IMR-90 (cell line): ENCODE measurements at regions not wholly inside any gene's neighbourhood (a gene's known extent, or its start where the extent isn't known, plus 50 kb on each side); places are given as distances from the start of the nearest gene placed in this dataset.

Source experiments
- BHLHE40 ChIP-seq: fragments of 150-350 bp; IDR thresholded peaks from 2 replicates; pipeline ENCODE4 v1.6.1; 2016; ENCODE audit warnings: mild to moderate bottlenecking, low read depth, low read length
- CEBPB ChIP-seq: IDR thresholded peaks from 2 replicates; pipeline ENCODE4 v1.6.1; 2012; ENCODE audit warnings: low read depth, low read length, improper control_type of control experiment
- CHD1 ChIP-seq: IDR thresholded peaks from 2 replicates; pipeline ENCODE4 v1.6.1; 2012; ENCODE audit warnings: low read depth, low read length, improper control_type of control experiment
- MAZ ChIP-seq: IDR thresholded peaks from 2 replicates; pipeline ENCODE4 v1.6.1; 2012; ENCODE audit warnings: low read depth, mild to moderate bottlenecking, low read length, improper control_type of control experiment, moderate library complexity, borderline replicate concordance
- NFE2L2 ChIP-seq: fragments of 150-350 bp; IDR thresholded peaks from 2 replicates; pipeline ENCODE4 v1.6.1; 2016; ENCODE audit warnings: low read depth, mild to moderate bottlenecking, low read length
- POLR2A ChIP-seq: IDR thresholded peaks from 2 replicates; pipeline ENCODE4 v1.6.1; 2012; ENCODE audit warnings: mild to moderate bottlenecking, low read depth, low read length
- RAD21 ChIP-seq: IDR thresholded peaks from 2 replicates; pipeline ENCODE4 v1.6.1; 2012; ENCODE audit warnings: low read length, improper control_type of control experiment
- RFX5 ChIP-seq: IDR thresholded peaks from 2 replicates; pipeline ENCODE4 v1.8.0; 2012; ENCODE audit warnings: low read depth, mild to moderate bottlenecking, low read length, moderate library complexity
- TF ChIP-seq, protein P1 (sequence below): conservative IDR thresholded peaks from 2 replicates; pipeline ENCODE4 v1.5.1; 2012; ENCODE audit warnings: mild to moderate bottlenecking, low read depth, low read length, improper control_type of control experiment
- TF ChIP-seq, protein P2 (sequence below): fragments of 150-350 bp; IDR thresholded peaks from 2 replicates; pipeline ENCODE4 v1.6.1; 2016; ENCODE audit warnings: low read depth, mild to moderate bottlenecking, low read length, moderate library complexity, borderline replicate concordance
- TF ChIP-seq, protein P3 (sequence below): fragments of 150-350 bp; IDR thresholded peaks from 2 replicates; pipeline ENCODE4 v1.6.1; 2017; ENCODE audit warnings: mild to moderate bottlenecking, antibody characterized with exemption, low read length, low read depth

DNA sequence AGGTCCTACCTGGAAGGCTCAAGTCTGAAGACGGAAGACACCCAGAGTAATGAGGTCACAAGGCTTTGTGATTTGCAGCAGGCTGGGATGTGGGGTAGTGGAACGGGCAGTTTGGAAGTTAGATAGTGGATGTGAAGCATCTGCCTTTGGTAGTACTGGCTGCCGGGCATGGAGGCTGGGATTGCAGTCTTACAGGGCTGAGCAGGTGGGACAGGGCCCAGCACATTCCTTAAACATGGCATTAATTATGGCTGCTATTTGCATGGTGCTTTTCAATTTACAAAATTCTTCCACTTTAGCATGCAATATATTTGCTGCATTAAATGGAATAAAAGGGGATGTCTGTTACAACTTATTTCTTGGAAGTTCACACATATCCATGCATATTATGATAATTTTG is 161.2 kb downstream of the UTP18 start:
- TF ChIP-seq, protein P1, sequence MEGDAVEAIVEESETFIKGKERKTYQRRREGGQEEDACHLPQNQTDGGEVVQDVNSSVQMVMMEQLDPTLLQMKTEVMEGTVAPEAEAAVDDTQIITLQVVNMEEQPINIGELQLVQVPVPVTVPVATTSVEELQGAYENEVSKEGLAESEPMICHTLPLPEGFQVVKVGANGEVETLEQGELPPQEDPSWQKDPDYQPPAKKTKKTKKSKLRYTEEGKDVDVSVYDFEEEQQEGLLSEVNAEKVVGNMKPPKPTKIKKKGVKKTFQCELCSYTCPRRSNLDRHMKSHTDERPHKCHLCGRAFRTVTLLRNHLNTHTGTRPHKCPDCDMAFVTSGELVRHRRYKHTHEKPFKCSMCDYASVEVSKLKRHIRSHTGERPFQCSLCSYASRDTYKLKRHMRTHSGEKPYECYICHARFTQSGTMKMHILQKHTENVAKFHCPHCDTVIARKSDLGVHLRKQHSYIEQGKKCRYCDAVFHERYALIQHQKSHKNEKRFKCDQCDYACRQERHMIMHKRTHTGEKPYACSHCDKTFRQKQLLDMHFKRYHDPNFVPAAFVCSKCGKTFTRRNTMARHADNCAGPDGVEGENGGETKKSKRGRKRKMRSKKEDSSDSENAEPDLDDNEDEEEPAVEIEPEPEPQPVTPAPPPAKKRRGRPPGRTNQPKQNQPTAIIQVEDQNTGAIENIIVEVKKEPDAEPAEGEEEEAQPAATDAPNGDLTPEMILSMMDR = no peak
- TF ChIP-seq POLR2A (no peak), RAD21 (no peak), RFX5 (no peak), CEBPB (no peak), NFE2L2 (no peak), BHLHE40 (no peak), MAZ (no peak), CHD1 (no peak)
- TF ChIP-seq, protein P2, sequence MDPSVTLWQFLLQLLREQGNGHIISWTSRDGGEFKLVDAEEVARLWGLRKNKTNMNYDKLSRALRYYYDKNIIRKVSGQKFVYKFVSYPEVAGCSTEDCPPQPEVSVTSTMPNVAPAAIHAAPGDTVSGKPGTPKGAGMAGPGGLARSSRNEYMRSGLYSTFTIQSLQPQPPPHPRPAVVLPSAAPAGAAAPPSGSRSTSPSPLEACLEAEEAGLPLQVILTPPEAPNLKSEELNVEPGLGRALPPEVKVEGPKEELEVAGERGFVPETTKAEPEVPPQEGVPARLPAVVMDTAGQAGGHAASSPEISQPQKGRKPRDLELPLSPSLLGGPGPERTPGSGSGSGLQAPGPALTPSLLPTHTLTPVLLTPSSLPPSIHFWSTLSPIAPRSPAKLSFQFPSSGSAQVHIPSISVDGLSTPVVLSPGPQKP = no peak
- TF ChIP-seq, protein P3, sequence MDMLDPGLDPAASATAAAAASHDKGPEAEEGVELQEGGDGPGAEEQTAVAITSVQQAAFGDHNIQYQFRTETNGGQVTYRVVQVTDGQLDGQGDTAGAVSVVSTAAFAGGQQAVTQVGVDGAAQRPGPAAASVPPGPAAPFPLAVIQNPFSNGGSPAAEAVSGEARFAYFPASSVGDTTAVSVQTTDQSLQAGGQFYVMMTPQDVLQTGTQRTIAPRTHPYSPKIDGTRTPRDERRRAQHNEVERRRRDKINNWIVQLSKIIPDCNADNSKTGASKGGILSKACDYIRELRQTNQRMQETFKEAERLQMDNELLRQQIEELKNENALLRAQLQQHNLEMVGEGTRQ = no peak
